GM19324 (cell line): ENCODE measurements at regions not wholly inside any gene's neighbourhood (a gene's known extent, or its start where the extent isn't known, plus 50 kb on each side); places are given as distances from the start of the nearest gene placed in this dataset.

ENCODE experiments used
- ATAC-seq: cut with Tn5 transposase; IDR thresholded peaks from one replicate; pipeline ENCODE4 v1.9.1; 2021; ENCODE audit warnings: mild to moderate bottlenecking, moderate library complexity; ENCODE audit not compliant: unreplicated experiment, low FRiP score

DNA sequence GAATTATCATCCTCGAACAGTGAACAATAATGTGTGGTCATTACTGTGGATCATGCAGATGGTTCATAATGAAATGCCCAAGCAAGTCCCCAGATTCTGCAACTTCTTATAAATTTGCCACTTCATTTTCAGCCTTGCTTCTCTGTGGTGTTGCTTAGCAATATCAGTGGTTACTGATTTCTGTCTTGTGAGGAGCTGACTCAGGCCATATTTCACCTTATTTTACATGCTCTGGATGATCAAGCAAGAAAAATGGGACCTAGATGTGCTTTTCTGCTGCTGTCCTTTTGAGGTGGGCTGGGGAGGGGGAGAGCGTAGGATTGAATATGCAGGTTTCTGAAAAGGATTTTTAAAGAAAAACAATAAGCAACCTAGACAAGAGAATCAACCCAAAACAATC lies 188.3 kb downstream of the SLC24A2 start:
- ATAC-seq: no peak

DNA sequence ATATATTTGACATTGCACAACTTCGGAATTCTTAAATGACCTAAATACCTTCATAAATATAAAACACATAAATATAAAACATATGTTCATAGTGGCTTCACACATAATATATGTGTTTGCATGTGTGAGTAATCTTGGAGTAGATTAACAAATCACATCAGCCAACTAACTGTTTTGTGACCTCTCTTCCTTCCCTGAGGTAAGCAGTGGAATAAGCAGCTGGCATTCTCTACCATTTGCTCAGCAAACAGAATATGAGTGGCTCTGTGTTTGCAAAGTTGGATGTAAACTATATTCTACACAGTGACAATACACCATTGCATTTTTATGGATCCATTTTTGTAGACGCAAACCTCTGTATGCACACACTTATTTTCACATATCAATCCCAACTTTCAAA lies 189.9 kb downstream of the ACER2 start:
- no peak for ATAC-seq

DNA sequence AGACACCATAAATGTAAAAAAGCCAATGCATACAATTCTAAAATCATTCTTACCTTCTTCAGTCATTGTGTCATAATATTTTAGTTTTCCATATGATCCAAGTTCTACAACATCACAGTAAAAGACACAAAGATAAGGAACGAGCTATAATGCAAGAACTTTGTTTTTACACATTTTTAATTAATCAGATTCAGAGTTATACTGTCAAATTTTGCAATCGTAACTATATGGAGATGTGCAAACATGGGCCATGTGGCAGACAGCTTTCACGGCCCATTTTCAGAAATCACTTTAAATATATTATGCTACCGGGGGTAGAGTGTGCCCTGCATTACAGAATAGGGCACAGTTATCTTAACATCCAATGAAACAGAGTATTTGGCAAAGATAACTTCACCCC lies 188.4 kb downstream of the ACER2 start:
- no peak for ATAC-seq

DNA sequence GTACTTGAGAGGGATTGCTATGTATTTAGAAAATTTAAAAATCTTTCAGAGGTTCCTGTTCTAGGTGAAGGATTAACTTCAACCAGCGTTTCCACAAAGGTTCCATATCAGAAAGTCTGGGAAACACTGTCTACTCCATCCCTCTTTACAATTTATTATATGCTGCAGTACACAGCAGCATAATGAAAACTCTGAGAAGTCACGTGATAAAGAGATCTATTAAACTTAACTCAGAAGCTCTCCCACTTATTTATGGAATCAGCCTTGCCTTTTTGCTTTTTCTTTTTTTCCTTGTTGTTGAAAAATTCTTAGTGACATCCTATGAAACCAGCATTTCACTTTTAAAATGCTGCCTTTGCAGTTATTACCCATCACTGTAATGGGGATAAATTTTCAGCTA lies 186.2 kb downstream of the ACER2 start:
- ATAC-seq: no peak

DNA sequence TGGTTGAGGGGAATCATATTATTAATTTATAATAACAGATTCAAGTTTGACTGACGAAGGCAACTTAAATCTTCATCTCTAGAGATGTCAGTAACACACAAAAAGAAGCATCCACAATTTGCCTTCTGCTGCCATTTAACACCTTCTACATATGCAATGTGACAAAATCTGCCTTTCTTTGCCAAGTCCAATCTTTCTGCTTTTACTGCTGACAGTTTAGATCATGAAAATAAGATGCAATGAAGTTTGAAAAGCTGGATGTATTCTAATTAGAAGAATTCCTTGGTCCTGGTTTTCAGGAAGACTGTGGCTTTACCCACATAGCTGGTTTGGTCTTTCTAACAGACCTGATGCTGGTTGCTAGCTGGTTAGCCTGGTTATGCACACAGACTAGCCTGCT lies 178.9 kb downstream of the ACER2 start:
- ATAC-seq: no peak

DNA sequence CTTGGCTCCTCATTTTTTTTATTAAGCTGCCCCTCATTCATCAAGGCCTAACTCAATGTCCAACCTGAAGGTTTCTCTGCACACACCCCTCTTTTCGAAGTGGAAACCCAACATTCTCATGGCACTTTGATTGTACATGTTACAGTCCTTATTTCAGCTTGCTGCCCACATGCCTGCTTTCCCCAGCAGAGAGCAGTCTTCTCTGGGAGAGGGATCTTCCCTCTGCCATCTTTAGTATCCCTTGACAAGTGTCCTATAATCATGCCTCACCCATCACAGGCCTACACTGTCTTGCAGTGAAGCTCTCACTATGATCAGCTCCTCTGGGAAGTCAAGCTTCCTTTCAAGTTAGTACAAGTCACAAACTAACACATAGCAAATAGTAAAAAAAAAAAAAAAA lies 175.1 kb downstream of the ACER2 start:
- no peak for ATAC-seq

DNA sequence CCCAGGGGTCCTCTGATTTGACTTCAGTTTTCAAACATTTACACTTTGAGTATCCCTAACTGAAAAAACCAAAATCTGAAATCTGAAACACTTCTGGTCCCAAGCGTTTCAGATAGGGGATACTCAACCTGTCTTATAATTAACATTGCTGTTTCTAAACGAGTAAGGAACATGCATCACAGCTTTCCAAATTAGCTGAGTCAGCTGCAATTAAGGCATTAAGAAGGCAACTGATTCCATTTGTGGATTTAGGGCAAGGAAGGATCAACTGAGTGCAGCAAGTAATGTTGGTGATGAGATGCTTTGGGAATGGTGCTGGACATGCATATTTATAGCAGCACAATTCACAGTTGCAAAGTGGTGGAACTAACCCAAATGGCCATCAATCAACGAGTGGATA lies 168.6 kb downstream of the ACER2 start:
- ATAC-seq: no peak

DNA sequence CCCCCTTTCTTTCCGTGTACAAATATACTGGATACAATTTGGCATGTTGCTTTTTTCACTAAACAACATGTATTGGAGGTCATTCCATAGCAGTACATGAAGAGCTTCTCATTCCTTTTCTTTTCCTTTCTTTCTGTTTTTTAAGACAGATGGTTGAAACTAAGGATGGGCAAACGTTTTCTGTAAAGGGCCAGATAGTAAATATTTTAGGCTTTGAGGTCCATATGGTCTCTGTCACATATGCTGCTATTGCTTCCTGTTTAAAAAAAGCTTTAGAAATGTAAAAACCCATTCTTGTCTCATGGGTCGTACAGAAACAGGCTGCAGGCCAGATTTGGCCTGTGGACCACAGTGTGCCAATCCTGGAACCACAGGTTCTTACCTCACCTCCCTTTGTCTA lies 160.1 kb downstream of the ACER2 start:
- ATAC-seq: no peak

DNA sequence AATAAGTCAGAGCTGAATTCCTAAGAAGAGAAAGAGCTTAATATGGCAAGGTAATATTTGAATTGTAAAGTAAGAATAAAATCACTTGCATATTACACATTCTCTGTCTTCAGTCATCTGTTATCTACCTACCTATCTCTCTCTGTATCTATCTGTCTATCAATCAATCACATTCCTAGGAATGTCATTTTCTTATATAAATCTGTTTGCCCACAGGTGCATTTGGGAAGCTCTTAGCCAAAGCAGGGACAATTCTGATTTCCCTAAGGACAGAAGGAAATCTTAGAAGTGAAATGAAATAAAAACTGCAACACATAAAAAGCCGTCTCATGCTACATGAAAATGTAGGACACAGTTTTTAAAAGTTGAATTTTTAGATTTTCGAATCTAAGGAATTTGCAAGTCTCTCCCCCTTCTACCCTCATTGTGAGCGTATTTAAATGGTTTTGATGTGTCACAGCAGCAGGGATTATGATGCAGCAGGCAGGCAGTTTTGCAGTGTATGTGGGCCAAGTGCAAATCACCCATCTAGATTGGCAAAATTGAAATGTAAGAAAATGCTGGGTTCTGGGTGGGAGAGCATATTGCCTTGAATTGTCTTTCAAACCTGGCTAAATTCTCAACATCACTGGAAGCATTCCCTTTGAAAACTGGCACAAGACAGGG lies 155.7 kb downstream of the ACER2 start:
- no peak for ATAC-seq

DNA sequence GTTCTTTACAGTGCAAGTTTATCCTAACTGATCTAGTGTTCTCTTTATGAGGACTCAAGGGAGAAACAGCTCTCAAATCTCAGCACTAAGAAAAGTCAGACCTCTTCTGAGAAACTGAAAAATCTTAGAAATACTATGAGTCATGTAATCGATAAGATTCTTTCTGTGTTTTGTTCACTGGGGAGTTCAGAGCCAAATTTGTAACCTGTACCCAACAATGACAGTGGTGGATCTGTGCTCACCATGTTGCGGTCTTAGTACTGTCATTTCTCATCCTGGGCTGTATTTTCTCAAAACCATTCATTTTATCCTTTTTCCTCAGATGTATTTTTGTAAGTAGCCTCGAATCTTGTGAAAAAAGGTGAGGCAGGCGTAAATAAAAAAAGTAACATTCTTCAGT lies 146.4 kb downstream of the ACER2 start:
- no peak for ATAC-seq

DNA sequence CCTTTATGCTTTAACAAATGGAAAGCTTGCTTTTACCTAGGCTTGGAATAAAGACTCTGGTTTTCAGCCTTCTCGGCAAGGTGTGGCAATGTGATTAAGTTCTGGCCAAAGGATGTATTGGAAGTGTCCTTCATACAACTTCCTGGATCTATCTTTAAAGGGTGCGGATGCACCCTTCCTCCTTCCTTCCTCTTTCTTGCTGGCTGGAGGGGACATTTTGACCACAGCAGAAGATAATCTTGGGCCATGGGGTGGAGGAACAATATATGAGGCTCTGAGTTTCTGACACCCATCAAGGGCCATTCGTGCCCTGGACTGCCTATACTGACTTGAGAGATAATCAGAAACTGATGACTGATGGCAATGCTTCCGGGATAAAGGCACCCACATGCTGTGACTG lies 145.7 kb downstream of the ACER2 start:
- ATAC-seq: no peak

DNA sequence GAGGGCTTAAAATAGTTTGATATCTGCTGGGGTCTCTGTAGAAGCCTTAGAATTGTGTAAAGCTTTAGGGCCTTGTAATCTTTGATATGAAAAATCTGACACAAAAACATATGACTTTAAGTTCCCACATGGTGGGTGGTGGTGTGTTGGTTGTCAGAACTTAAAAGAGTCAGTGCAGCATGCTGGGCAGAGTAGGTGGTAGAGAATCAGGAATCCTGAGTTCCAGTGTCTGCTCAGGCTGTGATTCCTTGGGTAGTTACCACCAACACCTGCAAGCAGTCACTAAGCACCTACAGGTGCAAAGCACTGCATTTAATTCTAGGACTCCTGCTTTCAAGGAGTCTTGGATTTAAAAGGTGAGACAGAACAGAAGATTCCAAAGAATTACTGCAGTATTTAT lies 144.6 kb downstream of the ACER2 start:
- ATAC-seq: no peak

DNA sequence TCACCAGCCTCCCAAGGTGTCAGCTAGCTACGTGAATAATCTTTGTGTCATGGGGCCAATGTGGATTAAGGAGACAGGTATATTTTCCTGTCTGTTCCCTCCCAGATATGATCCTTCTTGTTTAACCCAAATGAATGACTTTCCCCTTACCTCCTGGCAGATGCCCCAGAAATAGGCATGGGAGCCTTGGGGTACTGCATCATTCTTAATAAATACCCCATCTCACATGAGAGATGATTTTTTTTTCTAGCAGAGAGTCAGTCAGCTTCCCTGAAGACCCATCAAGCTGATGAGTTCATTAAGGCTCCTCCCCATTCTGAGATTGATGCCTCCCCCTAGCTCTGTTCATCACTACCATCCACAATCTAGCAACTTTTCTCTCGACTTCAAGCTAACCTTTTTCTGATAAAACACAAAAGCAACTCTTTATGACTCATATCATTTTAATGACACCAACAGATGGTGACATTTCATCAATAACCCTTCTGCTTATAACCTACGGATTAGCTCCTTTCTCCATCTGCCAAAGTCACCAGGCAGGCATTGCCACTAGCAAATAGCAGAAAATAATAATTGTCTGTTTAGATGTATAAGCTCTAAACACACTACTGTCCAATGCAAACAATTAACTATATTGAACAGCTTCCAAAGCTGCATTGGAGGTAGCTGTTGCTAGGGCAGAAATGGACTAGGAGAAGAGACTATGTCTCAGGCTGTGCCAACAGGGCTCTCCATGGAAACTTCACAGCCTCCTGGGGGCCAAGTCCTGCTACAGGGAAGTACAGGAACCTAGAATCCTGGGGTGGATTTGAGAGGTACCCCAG lies 143.7 kb downstream of the ACER2 start:
- ATAC-seq: no peak

DNA sequence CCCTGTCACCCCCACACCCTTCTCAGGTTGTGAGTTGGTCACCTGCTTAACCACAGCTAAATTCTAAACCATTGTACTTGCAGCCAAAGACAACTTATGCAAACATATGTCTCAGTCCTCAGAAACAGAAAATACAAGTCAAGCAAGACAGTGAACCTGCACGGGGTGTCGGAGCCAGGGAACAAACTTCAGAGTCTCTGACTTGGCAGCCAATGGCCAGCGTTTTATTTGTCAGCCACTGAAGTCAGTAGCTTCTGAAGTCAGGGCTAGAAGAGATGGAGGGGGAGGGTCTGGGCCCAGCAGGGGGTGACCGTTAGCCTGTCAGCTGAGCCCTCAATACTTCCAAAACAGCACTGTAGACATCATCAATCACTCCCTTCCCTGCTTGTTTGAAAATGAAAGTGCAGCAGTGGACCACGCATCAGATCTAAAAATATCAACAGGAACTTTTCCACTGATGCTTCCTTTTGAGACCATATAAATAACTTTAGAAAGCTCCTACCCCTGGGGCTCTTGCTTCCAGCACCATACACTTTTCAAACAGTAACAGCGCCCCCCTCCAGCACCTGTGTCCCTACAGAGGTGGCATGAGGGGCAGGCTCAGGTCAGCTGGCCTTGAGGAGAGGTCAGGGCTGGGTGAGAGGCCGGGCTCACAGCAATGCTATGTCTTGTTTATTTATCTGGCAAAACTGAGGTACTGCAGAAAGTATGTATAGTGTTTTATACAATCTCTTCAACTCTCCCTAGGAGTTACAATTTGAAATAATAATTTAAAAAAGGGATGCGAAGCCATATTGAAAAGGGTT lies 142.5 kb downstream of the ACER2 start:
- peak; percentile 84 for ATAC-seq

DNA sequence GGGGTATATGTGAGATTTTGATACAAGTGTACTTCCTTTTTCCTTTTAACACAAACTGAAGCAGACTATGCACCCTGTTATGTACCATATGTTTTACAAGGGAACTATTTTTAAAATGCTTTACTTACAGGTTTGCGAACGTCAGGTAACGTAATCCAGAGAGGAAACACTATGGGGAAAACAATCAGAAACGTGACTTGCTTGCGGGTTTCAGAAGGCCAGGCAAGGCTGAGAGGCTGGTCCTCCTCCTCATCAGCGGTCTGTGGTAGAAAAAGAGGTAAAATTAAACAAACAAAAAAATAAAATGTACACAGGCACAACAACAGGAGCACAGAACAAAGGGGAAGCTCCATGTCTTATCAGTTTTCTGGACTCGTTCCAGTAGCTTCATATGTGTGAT lies 141.2 kb downstream of the ACER2 start:
- no peak for ATAC-seq

DNA sequence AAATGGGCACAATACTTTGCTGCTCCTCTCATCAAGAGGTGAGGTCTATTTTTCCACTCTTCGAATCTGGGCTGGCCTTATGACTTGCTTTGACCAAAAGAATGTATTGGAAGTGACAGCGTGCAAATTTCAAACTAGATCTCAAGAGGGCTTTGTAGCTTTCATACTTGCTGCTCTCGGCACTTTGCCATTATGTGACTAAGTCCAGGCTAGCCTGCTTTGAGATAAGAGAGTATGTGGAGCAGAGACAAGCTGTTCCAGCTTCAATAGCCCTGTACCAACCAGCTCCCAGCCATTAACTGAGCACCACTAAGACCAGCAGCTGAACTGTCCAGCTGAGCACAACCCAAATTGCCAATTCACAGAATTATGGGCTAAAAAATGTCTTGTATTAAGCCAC lies 124.6 kb downstream of the ACER2 start:
- ATAC-seq: no peak

DNA sequence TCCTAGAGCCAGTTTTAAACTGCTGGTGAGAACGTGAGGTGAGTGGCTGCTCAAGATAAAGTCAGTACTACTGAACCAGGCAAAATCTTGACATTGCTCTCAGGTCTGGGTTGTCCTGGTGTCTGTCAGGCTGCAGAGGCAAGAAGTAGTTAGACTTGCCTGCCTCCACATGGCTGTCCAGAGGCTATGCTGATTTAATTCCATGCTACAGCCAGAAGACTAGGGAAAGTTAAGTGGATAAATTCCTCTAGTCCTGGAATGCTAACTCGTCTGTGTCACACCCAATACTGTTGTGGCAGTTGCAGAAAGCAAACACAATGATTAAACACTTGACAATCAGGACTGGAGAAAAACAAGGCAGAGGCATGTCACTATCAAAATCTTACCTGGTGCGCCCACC lies 118.9 kb downstream of the ACER2 start:
- no peak for ATAC-seq

DNA sequence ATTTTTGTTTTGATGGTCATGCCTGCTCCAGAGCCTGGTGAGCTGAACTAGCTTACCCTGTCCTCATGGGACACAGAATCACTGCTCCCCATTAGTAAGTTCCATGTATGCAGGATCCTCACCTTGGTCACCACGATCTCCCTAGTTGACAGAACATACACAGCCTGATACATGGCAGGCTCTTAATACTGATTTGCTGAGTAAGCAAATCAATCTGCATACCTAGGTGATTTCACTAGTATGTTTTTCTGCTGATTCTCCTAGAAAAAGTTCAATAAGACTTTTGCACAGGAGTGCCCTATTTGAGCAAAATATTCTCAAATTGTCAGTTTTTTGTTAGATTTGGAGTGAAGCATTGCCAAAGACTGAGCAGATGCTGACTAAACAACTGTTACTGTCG lies 113.7 kb downstream of the ACER2 start:
- no peak for ATAC-seq

DNA sequence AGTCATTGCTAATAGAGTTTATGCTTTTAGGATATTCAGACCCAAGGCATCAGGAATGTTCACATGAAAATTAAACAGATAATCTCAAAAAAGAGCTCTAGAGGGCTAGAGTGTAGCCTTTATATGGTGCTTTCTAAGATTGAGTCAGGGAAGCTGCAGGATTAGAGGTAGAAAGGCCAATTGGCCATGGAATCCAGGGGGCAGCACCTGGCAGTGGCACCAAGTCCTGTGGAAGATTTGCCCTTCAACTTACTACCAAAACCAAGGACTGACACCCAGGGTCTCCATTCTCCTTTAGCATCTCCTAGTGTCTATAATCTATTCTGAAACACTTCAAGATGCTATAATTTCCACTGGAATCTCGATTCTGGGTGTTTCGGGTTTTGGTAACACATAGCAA lies 112.4 kb downstream of the ACER2 start:
- ATAC-seq: no peak

DNA sequence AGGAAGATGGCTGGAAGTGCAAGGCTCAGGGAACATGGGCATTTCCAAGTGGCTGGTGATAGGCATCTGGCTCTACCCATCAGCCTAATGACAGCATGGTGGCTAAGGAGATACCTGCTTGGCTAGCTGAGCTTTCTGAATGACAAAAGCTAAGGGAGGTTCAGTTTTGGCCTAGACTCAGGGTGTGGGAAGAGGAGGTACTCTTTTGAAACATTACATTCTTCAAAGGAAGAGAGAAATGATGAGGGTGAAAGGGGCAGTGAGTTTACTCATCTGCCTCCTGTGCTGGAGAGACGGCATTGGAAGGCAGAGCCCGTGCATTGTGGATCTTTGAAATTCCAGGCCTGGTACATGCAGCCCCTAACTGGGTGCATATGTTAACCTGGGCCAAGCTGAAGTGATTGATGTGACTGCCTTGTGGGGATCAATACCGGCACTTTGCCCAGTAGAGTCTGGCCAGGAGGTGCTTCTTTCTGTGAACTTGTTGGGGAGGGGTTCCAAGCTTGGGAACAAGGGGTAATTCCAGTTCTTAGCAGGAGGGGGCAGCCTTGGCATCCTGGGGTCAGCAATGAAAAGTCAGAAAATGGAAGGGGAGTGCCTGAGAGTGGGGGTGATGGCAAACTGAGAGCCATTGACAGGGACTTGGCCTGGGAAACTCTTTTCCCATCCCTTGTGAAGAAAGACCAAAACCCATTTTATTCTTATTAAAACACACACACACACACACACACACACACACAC lies 108.6 kb downstream of the ACER2 start:
- ATAC-seq: no peak

DNA sequence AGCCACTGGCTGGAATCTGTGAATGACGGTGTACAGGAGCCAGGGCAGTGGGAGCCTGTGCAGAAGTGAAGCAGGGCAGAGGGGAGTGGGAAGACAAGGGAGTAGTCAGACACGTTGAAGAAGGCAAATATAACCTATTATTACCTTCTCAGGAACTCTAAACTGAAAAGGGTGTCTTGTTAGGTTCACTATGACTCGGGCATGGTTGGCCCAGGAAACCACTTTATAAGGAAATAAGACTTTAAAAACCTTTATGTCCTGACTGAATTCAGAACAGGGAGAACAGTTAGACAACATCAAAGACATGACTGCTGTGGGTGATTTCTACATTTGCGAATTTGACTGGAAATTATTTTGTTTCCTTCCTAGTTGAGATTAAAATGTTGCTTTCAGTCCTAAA lies 107.5 kb downstream of the ACER2 start:
- ATAC-seq: no peak
